G401 (cell line): ENCODE measurements at regions not wholly inside any gene's neighbourhood (a gene's known extent, or its start where the extent isn't known, plus 50 kb on each side); places are given as distances from the start of the nearest gene placed in this dataset.
"Not testable (repeated sequence)": the region's sequence is repeated elsewhere in the genome, so short reads cannot be mapped to it uniquely, and the experiment has no call there.

Experiments used
- DNase-seq: peaks from one replicate; pipeline ENCODE4 v3.0.0-alpha.2; 2015; ENCODE audit warnings: low spot score
- in situ Hi-C: cut with HindIII; loops from 2 replicates; pipeline ENCODE4 v1.10.0; 2016; ENCODE audit warnings: low sequenced_read_pairs, mixed read lengths

DNA sequence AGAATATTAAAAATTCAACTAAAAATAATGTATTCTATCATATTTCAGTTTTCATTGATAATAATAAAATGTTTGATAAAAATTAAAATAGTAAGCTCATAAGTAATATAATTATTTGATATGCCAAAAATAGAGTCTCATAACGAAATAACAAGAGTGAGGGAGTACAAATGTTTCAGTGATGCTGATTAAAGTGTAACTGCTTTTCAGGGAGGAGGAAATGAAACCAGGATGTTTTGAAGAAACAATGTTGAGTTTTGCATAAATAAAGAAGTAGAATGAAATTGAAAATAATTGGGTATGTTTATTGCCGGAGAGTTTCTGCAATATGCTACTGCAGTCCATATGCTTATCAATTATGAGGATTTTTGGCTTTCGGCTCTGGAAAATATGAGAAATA, 1159.8 kb upstream of the ADGRL2 start:
- DNase-seq = no peak

DNA sequence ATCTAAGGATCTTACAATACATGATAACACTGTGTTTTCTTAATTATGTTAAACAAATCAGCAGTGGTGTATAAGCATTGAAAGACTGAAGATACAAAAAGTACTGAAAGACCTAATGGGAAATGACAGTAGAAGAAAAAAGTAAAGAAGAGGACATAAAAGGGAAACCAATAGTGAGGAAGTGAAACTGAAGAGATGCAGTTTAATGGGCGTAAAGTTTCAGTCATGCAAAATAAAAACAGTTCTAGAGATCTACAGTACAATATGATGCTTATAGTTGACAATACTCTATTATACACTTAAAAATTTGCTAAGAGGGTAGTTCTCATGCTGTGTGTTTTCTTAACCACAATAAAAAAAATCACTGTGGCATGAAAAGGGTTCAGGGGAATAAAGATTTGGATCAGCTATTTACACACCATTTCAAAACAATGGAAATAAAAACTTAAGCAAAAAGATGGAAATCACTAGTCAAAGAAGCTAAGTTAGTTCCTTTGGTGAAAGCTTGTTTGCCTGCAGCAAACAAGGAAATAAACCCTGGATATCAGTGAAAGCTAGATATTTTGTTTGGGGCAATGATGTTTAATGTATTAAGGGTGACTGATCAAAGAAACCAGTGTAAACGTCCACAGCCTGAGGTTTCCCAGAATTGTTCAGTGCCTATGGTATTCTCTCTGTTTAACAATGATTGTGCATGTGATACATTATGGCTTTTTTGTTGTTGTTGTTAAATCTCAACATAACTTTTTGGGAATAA, 1160.8 kb upstream of the ADGRL2 start:
- DNase-seq = no peak
- in situ Hi-C loops = no loop called here

More for the DNA sequence above, 1159.8 kb upstream of the ADGRL2 start:
- in situ Hi-C loops = no loop called here

DNA sequence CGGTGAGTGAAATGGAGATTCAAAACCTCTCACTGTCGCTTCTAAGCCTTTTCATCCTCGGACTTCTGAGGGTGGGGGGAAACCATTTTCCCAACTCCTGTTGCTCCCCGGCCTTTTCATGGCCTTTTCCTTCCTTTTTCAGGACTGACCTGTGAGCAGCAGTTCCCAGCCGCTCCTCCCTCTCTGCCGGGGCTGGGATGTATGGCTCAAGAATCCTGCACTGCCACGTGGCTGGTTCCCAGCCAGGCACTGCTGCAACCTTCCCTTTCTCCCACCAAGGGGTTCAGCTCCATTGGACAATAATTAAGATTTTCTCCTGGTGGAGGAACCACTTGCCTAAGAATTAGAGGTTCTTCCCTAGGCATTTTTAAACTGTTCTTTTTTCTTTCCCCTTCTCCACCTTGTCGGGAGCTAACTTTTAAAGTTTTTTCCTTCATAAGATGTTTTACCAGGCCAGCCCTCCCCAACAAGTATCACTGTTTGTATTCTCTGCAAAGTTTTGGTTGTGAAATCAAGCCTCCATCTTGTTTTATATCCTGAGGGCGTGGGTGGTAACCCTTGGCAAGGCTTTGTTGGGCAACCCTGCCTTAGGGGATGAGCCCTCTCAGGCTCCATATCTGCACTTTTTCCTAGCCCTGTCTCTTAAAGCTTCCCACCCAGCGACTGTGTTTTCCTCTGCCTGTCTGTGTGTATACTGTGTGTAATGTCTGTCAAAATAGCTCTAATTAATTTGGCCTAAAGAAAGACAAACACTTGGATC, 1166.6 kb upstream of the ADGRL2 start:
- in situ Hi-C loops = no loop called here

DNA sequence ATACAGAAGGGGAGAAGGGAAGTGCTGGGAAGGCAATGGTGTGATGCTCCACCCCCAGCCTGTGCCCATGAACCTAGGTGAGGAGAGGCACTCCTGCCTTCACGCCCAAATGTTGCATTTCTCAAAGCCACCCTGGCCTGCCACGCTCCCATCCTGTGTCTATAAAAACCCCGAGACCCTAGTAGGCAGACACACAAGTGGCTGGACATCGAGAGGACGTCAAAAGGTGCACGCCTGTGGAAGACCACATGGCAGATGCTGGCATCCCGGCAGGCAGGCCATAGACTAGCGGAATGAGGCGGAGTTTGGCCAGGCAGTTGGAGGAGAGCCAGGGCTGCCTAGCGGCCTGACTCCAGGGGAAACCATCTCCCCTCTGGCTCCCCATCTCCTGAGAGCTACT, 1168.5 kb upstream of the ADGRL2 start:
- in situ Hi-C loops = no loop called here
- no peak for DNase-seq

More for the DNA sequence above, 1166.6 kb upstream of the ADGRL2 start:
- no peak for DNase-seq

DNA sequence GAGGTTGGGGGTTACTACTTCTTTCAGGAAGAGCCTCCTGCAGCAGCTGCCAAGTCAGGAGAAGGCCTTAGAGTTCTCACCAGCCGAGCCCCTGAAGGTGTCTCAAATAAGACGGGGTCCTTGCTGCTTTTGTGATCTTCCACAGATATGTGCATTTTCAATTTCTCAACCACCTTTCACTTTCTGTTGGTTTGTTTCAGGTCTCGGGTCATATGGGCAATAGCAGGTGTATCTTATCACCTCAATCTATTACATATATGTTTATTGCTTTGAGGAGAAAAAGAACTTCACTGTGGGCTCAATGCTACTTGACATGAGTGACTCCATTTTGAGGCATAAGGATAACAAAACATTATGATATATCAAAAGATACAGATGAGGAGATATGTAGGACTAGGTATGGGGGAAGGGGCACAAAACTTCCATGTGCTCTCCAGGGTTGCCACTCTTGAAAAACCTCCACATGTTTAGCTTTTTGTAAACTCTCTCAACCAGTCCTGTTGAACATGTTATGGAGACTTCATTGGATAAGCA, 1171.4 kb upstream of the ADGRL2 start:
- in situ Hi-C loops = no loop called here
- DNase-seq = no peak

DNA sequence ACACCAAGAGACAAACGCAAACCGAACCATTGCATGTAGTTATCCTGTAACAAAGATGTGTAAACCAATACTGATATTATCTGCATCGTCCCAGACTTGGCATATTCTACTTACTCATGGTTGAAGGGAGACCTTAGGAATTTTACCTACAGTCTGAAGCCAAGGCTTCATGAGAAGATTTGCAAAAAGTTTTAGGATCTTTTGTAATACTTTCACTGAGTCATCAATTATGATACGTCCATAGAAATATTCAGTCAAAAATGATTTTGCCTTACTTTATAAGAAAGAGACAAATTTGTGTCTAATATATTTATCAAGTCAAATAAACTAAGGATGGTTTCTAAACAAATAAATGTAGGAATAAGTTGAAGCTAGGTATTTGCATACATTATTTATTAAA, 1176.1 kb upstream of the ADGRL2 start:
- in situ Hi-C loops = no loop called here
- no peak for DNase-seq

DNA sequence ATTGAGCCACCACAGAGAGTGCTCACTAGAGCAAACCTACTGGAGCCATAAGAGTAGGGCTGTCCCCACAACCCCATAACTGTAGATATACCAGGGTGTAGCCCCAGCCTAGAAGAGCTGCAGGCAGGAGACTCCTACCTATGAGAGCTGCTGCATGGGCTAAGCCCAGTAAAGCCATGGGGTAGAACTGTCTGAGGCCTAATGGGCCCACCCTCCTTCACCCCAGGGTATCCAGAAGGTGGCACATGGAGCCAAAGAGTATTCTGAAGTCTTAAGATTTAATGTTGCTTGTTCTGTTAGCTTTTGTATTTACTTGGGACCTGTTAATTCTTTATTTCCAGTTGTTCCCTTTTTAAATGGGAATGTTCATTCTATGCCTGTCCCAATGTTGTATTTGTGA, 1193.7 kb upstream of the ADGRL2 start:
- in situ Hi-C loops = no loop called here
- no peak for DNase-seq

DNA sequence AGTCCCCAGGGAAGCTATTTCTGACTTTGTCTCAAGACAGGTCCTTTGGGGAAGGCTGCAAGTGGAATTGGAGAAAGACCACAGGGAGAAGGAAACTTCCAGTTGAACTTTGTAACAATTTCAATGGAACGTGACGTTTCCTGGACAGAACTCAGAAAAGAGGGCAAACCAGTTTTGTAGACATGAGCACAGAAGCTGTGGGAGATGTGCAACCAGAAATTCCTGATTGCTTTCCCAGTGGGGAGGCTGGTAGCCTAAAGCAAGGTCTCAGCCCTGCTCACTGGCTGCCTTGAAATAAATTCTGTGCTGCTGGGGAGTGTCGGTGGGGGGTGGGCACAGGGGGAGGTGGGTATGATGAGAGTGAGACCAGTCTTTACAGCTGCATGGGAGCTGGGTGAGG, 1206.7 kb upstream of the ADGRL2 start:
- in situ Hi-C loops = no loop called here
- DNase-seq = no peak

DNA sequence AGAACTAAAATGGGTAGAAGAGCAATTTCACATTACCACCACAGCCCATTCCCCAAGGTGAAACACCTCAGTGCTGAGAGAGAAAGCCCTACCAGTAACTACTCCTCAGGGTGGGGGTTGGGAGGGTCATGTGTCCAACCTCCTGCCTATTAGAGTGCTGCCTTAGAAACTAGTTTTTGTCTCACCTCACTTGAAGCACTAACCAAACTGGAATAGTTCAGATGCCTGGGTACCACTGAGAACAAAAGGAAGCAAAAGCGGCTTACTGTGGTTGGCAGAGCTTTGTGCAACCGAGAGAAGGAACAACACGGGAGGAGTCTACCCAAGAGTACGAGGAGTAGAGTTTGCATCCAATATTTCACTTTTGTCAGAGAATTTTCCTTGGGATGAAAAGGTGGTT, 1207.5 kb upstream of the ADGRL2 start:
- in situ Hi-C loops = no loop called here

DNA sequence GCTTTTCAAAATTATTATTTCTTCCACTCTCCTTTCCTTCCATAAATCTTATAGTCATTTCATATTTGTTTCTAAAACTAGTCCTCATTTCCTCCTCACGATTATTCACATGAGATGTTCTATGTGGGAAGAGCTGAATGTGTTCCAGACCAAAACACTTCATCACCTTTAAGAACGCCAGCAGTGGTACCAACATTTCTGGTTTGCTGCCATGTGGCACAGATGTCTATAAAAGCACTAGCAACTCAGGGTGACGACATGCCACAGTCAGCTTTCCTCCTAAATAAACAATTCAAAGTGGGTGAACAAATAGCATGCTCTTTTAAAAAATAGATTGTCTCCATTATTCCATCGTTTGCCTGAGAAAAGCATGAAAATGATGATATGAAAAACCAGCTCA, 1217.8 kb upstream of the ADGRL2 start:
- no peak for DNase-seq
- in situ Hi-C loops = no loop called here

More for the DNA sequence above, 1207.5 kb upstream of the ADGRL2 start:
- no peak for DNase-seq

DNA sequence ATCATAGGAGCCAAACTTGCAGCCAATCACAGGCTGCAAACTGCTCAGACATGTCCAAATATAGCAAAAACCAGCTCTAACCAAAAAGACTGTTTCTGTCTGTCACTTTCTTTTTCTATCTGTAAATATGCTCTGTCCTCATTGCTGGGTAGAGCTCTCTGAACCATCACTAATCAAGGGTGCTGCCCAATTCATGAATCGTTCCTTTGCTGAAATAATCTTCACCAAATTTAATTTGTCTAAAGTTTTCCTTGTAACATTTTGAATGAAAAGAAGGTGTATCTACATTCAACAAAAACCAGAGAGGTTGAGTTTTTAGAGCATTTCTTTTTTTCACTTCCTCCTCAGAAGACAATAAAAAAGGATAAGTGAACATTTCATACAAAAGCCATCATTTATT, 1221.7 kb upstream of the ADGRL2 start:
- in situ Hi-C loops = no loop called here
- DNase-seq = no peak

DNA sequence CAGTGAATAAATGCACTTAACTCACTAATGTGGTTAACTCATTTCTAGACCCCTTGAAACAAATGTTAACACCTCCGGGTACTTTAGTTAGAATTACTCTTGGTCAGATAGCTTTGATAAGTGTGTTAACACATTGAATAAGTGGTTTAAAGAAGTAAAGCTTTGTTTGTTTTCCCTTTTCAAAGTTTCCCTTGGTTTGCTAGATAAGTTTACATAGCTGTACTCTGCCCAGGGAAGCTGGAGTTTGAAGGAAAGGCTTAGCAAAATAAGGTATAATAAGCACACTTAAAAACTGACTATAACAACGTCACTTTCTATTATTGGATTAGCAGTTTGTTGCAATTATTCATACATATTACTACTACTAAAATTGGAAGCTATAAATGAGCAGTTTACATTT, 1233.9 kb upstream of the ADGRL2 start:
- in situ Hi-C loops = no loop called here

DNA sequence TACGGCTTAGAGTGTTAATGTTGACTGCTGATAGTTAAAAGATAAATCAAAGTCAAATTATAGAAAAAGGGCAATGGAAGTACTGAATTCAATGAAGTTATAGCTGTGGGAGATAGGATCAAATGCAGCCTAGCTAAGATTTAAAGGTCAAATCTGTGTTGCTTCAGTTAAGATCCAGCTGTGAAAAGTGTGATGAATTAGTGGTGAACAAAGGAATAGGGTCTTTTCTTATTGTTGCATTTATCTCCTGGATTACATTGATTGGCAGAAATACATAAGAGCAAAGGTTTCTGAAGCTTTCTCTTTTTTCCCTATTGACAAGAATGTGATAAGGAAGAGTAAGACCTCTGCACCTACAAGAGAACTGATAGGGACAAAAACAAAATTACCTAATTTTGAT, 1234.6 kb upstream of the ADGRL2 start:
- in situ Hi-C loops = no loop called here
- no peak for DNase-seq

More for the DNA sequence above, 1233.9 kb upstream of the ADGRL2 start:
- no peak for DNase-seq

DNA sequence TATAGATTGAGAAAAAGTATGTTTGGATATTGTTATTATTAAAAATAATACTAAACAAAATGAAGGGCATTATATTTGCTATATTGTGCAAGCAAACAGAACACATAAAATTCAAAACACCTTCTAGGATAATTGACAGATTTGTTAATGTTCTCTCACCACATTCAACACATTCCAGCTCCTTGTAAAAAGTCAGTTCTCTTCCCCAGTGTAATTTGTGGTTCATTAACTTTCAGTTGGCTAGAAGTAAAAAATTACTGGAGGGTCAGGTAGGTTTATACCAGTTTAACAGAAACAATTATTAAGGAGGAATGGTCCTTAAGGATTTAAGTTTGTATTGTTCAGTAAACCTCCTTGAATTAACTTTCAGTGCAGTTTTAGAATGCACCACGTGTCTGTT, 1235.3 kb upstream of the ADGRL2 start:
- no peak for DNase-seq
- in situ Hi-C loops = no loop called here

DNA sequence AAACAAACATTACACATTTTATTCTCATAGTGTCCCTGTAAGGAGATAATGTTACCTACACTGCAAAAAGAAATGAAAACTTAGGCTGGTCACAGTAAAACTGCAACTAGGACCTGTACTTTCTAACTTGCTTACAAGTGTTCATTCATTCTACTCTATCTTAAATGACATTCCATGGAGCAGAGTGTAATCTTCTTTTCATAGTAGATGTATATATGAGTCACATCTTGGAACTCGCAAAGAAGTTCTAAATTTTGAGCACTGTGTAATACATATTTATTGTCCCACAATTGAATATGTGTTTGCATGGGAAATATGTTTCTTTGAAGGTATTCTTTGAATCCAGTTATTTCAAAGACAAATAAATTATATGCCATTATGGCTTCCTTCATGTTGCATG, 1258.5 kb upstream of the ADGRL2 start:
- no peak for DNase-seq
- in situ Hi-C loops = no loop called here

DNA sequence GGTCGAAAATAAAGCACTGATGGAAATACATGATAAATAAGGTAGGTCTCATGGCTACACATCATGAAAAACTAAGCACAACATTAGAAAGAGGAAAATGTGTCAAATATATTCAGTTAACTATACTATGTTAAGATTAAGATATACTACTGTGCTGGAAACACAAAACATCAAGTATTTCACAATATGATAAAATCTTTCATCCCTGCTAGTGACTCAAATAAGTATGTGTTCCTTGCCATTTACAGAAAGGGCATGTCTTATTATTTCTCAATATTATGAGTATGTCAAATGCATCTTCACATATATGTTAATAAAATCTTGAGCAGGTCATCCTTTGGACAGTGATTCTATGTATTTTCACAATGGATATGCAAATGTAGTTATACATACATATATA, 1260.1 kb upstream of the ADGRL2 start:
- no peak for DNase-seq
- in situ Hi-C loops = no loop called here

DNA sequence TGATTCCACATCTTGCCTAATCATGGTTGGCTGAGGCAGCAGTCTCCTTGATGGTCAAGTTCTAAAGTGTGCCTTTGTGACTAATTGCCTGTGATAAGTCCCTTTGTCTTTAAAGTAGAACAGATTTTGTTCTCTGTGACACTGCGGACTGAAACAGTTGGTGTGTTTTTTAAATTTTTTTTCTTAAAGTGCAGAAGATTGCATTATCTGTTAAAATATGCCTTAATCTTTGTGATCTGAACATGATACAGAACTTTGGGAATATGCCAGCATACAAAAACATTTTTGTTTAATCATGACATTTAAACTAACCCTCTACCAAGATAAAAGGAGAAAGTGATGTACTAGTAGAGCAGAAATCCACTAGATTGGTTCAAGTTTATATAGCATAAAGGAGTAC, 1260.6 kb upstream of the ADGRL2 start:
- DNase-seq = no peak
- in situ Hi-C loops = no loop called here

DNA sequence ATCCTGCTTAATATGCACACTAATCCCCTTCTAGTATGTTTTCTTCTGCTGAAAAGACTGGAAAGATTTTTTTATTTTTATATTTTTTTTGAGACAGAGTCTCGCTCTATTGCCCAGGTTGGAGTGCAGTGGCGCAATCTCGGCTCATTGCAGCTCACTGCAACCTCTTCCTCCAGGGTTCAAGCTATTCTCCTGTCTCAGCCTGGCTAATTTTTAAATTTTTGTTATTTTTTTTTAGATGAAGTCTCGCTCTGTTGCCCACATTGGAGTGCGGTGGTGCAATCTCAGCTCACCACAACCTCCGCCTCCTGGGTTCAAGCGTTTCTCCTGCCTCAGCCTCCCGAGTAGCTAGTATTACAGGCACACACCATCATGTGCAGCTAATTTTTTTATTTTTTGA, 1261.4 kb upstream of the ADGRL2 start:
- in situ Hi-C loops, DNase-seq: not testable (repeated sequence)

DNA sequence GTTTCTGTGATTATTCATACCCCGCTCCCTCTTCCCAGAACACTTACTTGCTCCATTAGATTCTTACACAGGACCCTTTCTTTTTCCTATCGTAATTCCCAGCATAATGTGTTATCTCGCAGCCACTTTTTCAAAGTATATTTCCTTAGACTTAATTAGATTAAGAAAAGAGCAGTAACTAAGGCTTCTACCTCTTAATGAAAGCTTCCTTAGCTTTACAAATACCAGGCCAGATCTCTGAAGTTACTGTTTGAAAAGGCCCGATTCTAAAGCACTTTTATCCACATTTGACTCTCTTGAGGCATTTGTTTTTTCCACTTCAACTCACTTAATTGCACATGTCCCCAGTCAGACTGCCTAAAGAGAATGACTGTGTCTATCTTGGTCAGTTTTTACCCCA, 1264.3 kb upstream of the ADGRL2 start:
- no peak for DNase-seq
- in situ Hi-C loops = no loop called here

DNA sequence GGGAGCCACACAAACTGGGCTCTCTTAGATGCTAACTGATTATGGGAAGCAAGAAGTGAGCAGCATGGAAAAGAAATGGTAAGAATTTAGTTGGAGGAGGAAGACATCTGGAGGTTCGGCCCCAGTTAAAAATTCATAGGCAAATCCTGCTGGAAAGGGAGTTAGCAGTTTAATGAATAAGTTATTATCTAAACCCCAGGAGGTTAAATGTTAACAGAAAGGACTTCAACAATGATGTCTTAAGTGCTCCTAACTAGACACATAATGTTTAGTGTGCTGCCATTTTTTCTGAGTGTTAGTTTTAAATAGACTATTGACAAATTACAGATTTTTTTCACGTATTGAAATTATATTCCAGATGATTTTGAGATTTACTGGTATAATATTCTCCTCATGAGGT, 1265.3 kb upstream of the ADGRL2 start:
- in situ Hi-C loops = no loop called here
- DNase-seq = no peak
